Left hindlimb (tissue), 1 donor: ENCODE measurements at regions not wholly inside any gene's neighbourhood (a gene's known extent, or its start where the extent isn't known, plus 50 kb on each side); places are given as distances from the start of the nearest gene placed in this dataset.

ENCODE experiments used
- DNase-seq: peaks from one replicate; pipeline ENCODE4 v3.0.0-alpha.2; 2018

- no peak for DNase-seq
Observed at GRCh38 chr4:124199755-124200154, 512.8 kb downstream of the ANKRD50 start.

- no peak for DNase-seq
Observed at GRCh38 chr4:124201636-124202035, 510.9 kb downstream of the ANKRD50 start.

- no peak for DNase-seq
Observed at GRCh38 chr4:124202099-124202498, 510.4 kb downstream of the ANKRD50 start.

GRCh38 chr4:124203613-124204238, 508.8 kb downstream of the ANKRD50 start:
- no peak for DNase-seq

- no peak for DNase-seq
Observed at GRCh38 chr4:124206779-124207605, 505.5 kb downstream of the ANKRD50 start.

GRCh38 chr4:124209211-124209610, 503.3 kb downstream of the ANKRD50 start:
- no peak for DNase-seq

- DNase-seq = no peak
Observed at GRCh38 chr4:124209626-124210025, 502.9 kb downstream of the ANKRD50 start.

- DNase-seq = no peak
Observed at GRCh38 chr4:124210746-124211145, 501.8 kb downstream of the ANKRD50 start.

- DNase-seq = peak; percentile 52
Observed at GRCh38 chr4:124212815-124213630, 499.5 kb downstream of the ANKRD50 start.

- DNase-seq = no peak
Observed at GRCh38 chr4:124219389-124219788, 493.1 kb downstream of the ANKRD50 start.

GRCh38 chr4:124224256-124224655, 488.3 kb downstream of the ANKRD50 start:
- DNase-seq = no peak

GRCh38 chr4:124227981-124228380, 484.6 kb downstream of the ANKRD50 start:
- DNase-seq = no peak

GRCh38 chr4:124230268-124230667, 482.3 kb downstream of the ANKRD50 start:
- DNase-seq = no peak

GRCh38 chr4:124234771-124235170, 477.8 kb downstream of the ANKRD50 start:
- DNase-seq = no peak

- DNase-seq = no peak
Observed at GRCh38 chr4:124243671-124244366, 468.7 kb downstream of the ANKRD50 start.

GRCh38 chr4:124253080-124253479, 459.5 kb downstream of the ANKRD50 start:
- no peak for DNase-seq

GRCh38 chr4:124262211-124263179, 450.0 kb downstream of the ANKRD50 start:
- peak; percentile 76 for DNase-seq

- DNase-seq = no peak
Observed at GRCh38 chr4:124265701-124266100, 446.8 kb downstream of the ANKRD50 start.

GRCh38 chr4:124266721-124267120, 445.8 kb downstream of the ANKRD50 start:
- DNase-seq = no peak

GRCh38 chr4:124276461-124276860, 436.1 kb downstream of the ANKRD50 start:
- no peak for DNase-seq

- no peak for DNase-seq
Observed at GRCh38 chr4:124277691-124278090, 434.8 kb downstream of the ANKRD50 start.

GRCh38 chr4:124278477-124278876, 434.1 kb downstream of the ANKRD50 start:
- no peak for DNase-seq
